WTC11 (cell line): ENCODE measurements at regions not wholly inside any gene's neighbourhood (a gene's known extent, or its start where the extent isn't known, plus 50 kb on each side); places are given as distances from the start of the nearest gene placed in this dataset.

Experiments used
- ATAC-seq: fragments of 200-7000 bp; cut with Tn5 transposase; 2 replicates; pipeline ENCODE4 v1.10.0; 2021; ENCODE audit warnings: mild to moderate bottlenecking, moderate library complexity
- CTCF ChIA-PET: fragments of 300-600 bp; sonication (Branson Sonifier 250); formaldehyde crosslinking; loops from one replicate; lab custom pipeline; 2021; ENCODE audit warnings: antibody characterized with exemption; lab: Charles Lee
- POLR2A ChIA-PET: fragments of 350-600 bp; sonication (Branson Sonifier 250); formaldehyde crosslinking; loops from one replicate; lab custom pipeline; 2021; ENCODE audit warnings: antibody characterized with exemption; lab: Charles Lee
- DNase-seq: peaks from one replicate; pipeline ENCODE4 v3.0.0; 2021; ENCODE audit warnings: low spot score
- H3K27ac Mint-ChIP-seq: 2 replicates; pipeline ENCODE4 v1.8.0; 2021; ENCODE audit warnings: mixed read lengths
- H3K27me3 Mint-ChIP-seq: 2 replicates; pipeline ENCODE4 v1.8.0; 2021; ENCODE audit warnings: low read depth, mild to moderate bottlenecking, moderate library complexity, mixed read lengths
- H3K36me3 Mint-ChIP-seq: 2 replicates; pipeline ENCODE4 v1.8.0; 2021; ENCODE audit warnings: mixed read lengths
- H3K4me1 Mint-ChIP-seq: 2 replicates; pipeline ENCODE4 v1.8.0; 2022; ENCODE audit warnings: mixed read lengths
- H3K4me3 Mint-ChIP-seq: 2 replicates; pipeline ENCODE4 v1.8.0; 2021; ENCODE audit warnings: mild to moderate bottlenecking, moderate library complexity, mixed read lengths
- H3K9me3 Mint-ChIP-seq: 2 replicates; pipeline ENCODE4 v1.8.0; 2021; ENCODE audit warnings: mixed read lengths
- AFF4 ChIP-seq: sonication (generic); formaldehyde crosslinking; IDR thresholded peaks from 2 replicates; pipeline ENCODE4 v1.8.1; 2023; ENCODE audit warnings: mild to moderate bottlenecking, missing genetic modification reagents, borderline replicate concordance
- CTCF ChIP-seq: fragments of 200-600 bp; IDR thresholded peaks from 2 replicates; pipeline ENCODE4 v1.8.0; 2022; ENCODE audit warnings: antibody characterized with exemption
- E2F4 ChIP-seq: sonication (generic); formaldehyde crosslinking; IDR thresholded peaks from 2 replicates; pipeline ENCODE4 v1.8.1; 2022; ENCODE audit warnings: low read depth, mild to moderate bottlenecking, moderate library complexity, missing genetic modification reagents, borderline replicate concordance
- NFE2L1 ChIP-seq: sonication (generic); formaldehyde crosslinking; IDR thresholded peaks from 2 replicates; pipeline ENCODE4 v1.8.1; 2023; ENCODE audit warnings: missing genetic modification reagents
- NR2C2 ChIP-seq: sonication (generic); formaldehyde crosslinking; IDR thresholded peaks from 2 replicates; pipeline ENCODE4 v1.8.0; 2022; ENCODE audit warnings: mild to moderate bottlenecking, missing genetic modification reagents
- PREB ChIP-seq: sonication (generic); formaldehyde crosslinking; IDR thresholded peaks from 2 replicates; pipeline ENCODE4 v1.8.1; 2022; ENCODE audit warnings: mild to moderate bottlenecking, missing genetic modification reagents, moderate library complexity, borderline replicate concordance
- RORB ChIP-seq: fragments of 250-450 bp; sonication (Bioruptor Pico); IDR thresholded peaks from 2 replicates; pipeline ENCODE4 v1.9.0; 2021; ENCODE audit warnings: mild to moderate bottlenecking
- TEAD4 ChIP-seq: sonication (generic); formaldehyde crosslinking; IDR thresholded peaks from 2 replicates; pipeline ENCODE4 v1.8.0; 2022; ENCODE audit warnings: mild to moderate bottlenecking, missing genetic modification reagents
- ZNF512 ChIP-seq: sonication (generic); formaldehyde crosslinking; IDR thresholded peaks from 2 replicates; pipeline ENCODE4 v1.8.1; 2022; ENCODE audit warnings: missing genetic modification reagents, borderline replicate concordance
- TF ChIP-seq, protein P1 (sequence below): sonication (generic); formaldehyde crosslinking; IDR thresholded peaks from 2 replicates; pipeline ENCODE4 v1.8.1; 2022; ENCODE audit warnings: low read depth, missing genetic modification reagents, borderline replicate concordance
- TF ChIP-seq, protein P2 (sequence below): sonication (generic); formaldehyde crosslinking; IDR thresholded peaks from 2 replicates; pipeline ENCODE4 v1.8.0; 2022; ENCODE audit warnings: missing genetic modification reagents
- TF ChIP-seq, protein P3 (sequence below): fragments of 250-450 bp; sonication (Bioruptor Pico); IDR thresholded peaks from 2 replicates; pipeline ENCODE4 v2.1.2; 2022; ENCODE audit warnings: mild to moderate bottlenecking, moderate library complexity
- TF ChIP-seq, protein P4 (sequence below): sonication (generic); formaldehyde crosslinking; IDR thresholded peaks from 2 replicates; pipeline ENCODE4 v1.8.1; 2023; ENCODE audit warnings: mild to moderate bottlenecking, missing genetic modification reagents, moderate library complexity

DNA sequence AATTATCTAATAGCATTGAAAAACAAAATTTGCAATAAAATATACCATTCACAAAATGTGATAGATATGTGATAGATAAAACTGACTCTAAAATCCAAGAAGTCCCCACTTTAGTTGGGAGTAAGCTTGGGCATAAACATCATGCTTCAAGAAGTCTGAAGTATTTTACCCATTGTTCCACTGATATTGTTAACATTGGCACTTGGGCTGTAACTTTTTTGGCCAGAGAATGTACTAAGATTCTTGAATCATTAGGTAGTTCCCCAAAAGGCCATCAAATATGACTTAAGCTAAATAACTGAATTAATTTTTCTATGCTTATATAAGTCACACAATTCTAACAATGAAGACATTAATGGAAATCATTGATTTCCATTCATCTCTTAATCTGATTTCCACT lies 413.6 kb downstream of the CDH2 start (continued):
- TF ChIP-seq, protein P1, sequence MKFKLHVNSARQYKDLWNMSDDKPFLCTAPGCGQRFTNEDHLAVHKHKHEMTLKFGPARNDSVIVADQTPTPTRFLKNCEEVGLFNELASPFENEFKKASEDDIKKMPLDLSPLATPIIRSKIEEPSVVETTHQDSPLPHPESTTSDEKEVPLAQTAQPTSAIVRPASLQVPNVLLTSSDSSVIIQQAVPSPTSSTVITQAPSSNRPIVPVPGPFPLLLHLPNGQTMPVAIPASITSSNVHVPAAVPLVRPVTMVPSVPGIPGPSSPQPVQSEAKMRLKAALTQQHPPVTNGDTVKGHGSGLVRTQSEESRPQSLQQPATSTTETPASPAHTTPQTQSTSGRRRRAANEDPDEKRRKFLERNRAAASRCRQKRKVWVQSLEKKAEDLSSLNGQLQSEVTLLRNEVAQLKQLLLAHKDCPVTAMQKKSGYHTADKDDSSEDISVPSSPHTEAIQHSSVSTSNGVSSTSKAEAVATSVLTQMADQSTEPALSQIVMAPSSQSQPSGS (CRISPR knock-in tag): no peak
- TF ChIP-seq CTCF (no peak), NR2C2 (CRISPR knock-in tag) (no peak), RORB (CRISPR knock-in tag) (no peak), AFF4 (no peak), TEAD4 (no peak), ZNF512 (CRISPR knock-in tag) (no peak), NFE2L1 (CRISPR knock-in tag) (no peak)

- Mint-ChIP-seq H3K4me1 (peaks cover 19% of the 10 kb centered on the region), H3K36me3 (no peaks in the 10 kb centered on the region), H3K9me3 (no peaks in the 10 kb centered on the region), H3K27me3 (no peaks in the 10 kb centered on the region), H3K27ac (no peak overlapping the region), H3K4me3 (no peak overlapping the region)
- no peak for ATAC-seq
- DNase-seq: no peak
- ChIA-PET CTCF (interaction anchor here (1.1 to 2.1 kb wide), 4 partner anchors 12 to 159 kb away, joined by 3 to 12 read pairs (median 6); no protein-coding TSS in a partner anchor), POLR2A (no interaction called here)
- TF ChIP-seq PREB (CRISPR knock-in tag): no peak
These were observed 414.9 kb downstream of the CDH2 start for GRCh38 chr18:27762054-27762453.

- CTCF ChIA-PET: interaction anchor here (0.7 to 2.1 kb wide), 2 partner anchors 144 to 148 kb away, joined by 3 to 12 read pairs; no protein-coding TSS in a partner anchor
- Mint-ChIP-seq H3K4me1 (peaks cover 18% of the 10 kb centered on the region), H3K4me3 (no peak overlapping the region), H3K27me3 (no peaks in the 10 kb centered on the region), H3K36me3 (no peaks in the 10 kb centered on the region), H3K9me3 (0 out of 2 replicates have a peak, but pooled peaks cover 3% of the 10 kb centered on the region), H3K27ac (no peak overlapping the region)
- TF ChIP-seq, protein P2, sequence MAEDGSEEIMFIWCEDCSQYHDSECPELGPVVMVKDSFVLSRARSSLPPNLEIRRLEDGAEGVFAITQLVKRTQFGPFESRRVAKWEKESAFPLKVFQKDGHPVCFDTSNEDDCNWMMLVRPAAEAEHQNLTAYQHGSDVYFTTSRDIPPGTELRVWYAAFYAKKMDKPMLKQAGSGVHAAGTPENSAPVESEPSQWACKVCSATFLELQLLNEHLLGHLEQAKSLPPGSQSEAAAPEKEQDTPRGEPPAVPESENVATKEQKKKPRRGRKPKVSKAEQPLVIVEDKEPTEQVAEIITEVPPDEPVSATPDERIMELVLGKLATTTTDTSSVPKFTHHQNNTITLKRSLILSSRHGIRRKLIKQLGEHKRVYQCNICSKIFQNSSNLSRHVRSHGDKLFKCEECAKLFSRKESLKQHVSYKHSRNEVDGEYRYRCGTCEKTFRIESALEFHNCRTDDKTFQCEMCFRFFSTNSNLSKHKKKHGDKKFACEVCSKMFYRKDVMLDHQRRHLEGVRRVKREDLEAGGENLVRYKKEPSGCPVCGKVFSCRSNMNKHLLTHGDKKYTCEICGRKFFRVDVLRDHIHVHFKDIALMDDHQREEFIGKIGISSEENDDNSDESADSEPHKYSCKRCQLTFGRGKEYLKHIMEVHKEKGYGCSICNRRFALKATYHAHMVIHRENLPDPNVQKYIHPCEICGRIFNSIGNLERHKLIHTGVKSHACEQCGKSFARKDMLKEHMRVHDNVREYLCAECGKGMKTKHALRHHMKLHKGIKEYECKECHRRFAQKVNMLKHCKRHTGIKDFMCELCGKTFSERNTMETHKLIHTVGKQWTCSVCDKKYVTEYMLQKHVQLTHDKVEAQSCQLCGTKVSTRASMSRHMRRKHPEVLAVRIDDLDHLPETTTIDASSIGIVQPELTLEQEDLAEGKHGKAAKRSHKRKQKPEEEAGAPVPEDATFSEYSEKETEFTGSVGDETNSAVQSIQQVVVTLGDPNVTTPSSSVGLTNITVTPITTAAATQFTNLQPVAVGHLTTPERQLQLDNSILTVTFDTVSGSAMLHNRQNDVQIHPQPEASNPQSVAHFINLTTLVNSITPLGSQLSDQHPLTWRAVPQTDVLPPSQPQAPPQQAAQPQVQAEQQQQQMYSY (CRISPR knock-in tag): no peak
- TF ChIP-seq, protein P3, sequence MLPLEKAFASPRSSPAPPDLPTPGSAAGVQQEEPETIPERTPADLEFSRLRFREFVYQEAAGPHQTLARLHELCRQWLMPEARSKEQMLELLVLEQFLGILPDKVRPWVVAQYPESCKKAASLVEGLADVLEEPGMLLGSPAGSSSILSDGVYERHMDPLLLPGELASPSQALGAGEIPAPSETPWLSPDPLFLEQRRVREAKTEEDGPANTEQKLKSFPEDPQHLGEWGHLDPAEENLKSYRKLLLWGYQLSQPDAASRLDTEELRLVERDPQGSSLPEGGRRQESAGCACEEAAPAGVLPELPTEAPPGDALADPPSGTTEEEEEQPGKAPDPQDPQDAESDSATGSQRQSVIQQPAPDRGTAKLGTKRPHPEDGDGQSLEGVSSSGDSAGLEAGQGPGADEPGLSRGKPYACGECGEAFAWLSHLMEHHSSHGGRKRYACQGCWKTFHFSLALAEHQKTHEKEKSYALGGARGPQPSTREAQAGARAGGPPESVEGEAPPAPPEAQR (CRISPR knock-in tag): no peak
- TF ChIP-seq E2F4 (CRISPR knock-in tag): no peak
- TF ChIP-seq, protein P4, sequence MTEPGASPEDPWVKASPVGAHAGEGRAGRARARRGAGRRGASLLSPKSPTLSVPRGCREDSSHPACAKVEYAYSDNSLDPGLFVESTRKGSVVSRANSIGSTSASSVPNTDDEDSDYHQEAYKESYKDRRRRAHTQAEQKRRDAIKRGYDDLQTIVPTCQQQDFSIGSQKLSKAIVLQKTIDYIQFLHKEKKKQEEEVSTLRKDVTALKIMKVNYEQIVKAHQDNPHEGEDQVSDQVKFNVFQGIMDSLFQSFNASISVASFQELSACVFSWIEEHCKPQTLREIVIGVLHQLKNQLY (CRISPR knock-in tag): no peak
- ATAC-seq: no peak
- DNase-seq: no peak
- POLR2A ChIA-PET: no interaction called here
These were observed 424.0 kb downstream of the CDH2 start for GRCh38 chr18:27752944-27753343.
